Progenitor cell of endocrine pancreas (in vitro differentiated cells): ENCODE measurements at regions not wholly inside any gene's neighbourhood (a gene's known extent, or its start where the extent isn't known, plus 50 kb on each side); places are given as distances from the start of the nearest gene placed in this dataset.
"Not testable (repeated sequence)": the region's sequence is repeated elsewhere in the genome, so short reads cannot be mapped to it uniquely, and the experiment has no call there.

ENCODE experiments used
- DNase-seq: peaks from one replicate; pipeline ENCODE4 v3.0.0; 2021; ENCODE audit warnings: low spot score; ENCODE audit not compliant: unreplicated experiment
- H3K27ac Mint-ChIP-seq: 2 replicates; pipeline ENCODE4 v1.8.0; 2021; ENCODE audit warnings: mild to moderate bottlenecking, moderate library complexity, mixed read lengths
- H3K27me3 Mint-ChIP-seq: 2 replicates; pipeline ENCODE4 v1.8.0; 2021; ENCODE audit warnings: mixed read lengths
- H3K36me3 Mint-ChIP-seq: 2 replicates; pipeline ENCODE4 v1.8.0; 2022; ENCODE audit warnings: mixed read lengths; ENCODE audit not compliant: insufficient read depth
- H3K4me1 Mint-ChIP-seq: 2 replicates; pipeline ENCODE4 v1.8.0; 2021; ENCODE audit warnings: low read depth, mixed read lengths
- H3K4me3 Mint-ChIP-seq: 2 replicates; pipeline ENCODE4 v1.8.0; 2021; ENCODE audit warnings: low read depth, mild to moderate bottlenecking, moderate library complexity, mixed read lengths
- H3K9me3 Mint-ChIP-seq: 2 replicates; pipeline ENCODE4 v1.8.0; 2021; ENCODE audit warnings: low read depth, mixed read lengths
- TF ChIP-seq, protein P1 (sequence below): fragments of 200-600 bp; sonication (generic); IDR thresholded peaks from one replicate; pipeline ENCODE4 v1.5.0; 2021; ENCODE audit warnings: antibody characterized with exemption, mild to moderate bottlenecking; ENCODE audit not compliant: unreplicated experiment

DNA sequence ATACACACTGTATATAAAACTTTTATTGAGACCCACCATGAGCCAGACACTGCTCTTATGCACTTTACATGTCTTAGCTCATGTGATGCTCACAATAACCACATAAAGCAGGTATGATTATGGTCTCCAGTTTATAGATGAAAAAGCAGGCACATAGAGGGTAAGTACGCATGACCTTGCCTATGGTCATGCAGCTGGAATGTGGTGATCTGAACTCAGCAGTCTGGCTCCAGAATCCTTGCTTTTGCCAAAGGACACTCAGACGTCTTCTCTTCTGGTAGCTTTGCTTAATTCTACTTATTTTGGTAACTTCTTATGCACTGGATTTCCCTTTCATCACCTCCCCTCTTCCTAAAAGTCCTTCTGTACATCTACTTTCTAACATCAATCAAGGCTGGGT lies 103.3 kb upstream of the CRY1 start:
- no peak overlapping the region for H3K4me3 Mint-ChIP-seq
- H3K27me3 Mint-ChIP-seq, result peaks cover 3% of the 10 kb centered on the region
- H3K9me3 Mint-ChIP-seq, result peaks cover 4% of the 10 kb centered on the region
- no peak overlapping the region for H3K27ac Mint-ChIP-seq
- DNase-seq, result no peak
- TF ChIP-seq, protein P1, sequence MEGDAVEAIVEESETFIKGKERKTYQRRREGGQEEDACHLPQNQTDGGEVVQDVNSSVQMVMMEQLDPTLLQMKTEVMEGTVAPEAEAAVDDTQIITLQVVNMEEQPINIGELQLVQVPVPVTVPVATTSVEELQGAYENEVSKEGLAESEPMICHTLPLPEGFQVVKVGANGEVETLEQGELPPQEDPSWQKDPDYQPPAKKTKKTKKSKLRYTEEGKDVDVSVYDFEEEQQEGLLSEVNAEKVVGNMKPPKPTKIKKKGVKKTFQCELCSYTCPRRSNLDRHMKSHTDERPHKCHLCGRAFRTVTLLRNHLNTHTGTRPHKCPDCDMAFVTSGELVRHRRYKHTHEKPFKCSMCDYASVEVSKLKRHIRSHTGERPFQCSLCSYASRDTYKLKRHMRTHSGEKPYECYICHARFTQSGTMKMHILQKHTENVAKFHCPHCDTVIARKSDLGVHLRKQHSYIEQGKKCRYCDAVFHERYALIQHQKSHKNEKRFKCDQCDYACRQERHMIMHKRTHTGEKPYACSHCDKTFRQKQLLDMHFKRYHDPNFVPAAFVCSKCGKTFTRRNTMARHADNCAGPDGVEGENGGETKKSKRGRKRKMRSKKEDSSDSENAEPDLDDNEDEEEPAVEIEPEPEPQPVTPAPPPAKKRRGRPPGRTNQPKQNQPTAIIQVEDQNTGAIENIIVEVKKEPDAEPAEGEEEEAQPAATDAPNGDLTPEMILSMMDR, result no peak
- no peaks in the 10 kb centered on the region for H3K4me1 Mint-ChIP-seq
- no peaks in the 10 kb centered on the region for H3K36me3 Mint-ChIP-seq

DNA sequence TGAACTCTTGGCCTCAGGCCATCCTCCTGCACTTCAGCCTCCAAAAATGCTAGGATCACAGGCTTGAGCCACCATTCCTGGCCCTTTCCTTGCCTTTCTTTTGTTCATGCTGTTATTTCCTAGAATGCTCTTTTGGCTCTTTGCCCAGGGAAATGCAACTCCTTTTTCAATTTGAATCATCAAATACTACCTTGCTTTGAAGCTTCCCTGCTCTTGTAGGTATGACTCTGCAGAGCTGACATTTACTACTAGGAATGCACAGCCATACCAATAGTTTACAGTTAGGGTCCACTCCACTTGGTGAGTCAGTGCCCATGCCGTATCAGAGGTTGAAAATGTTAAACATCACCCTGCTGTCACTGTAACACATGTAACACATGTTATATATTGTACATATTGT lies 107.0 kb upstream of the CRY1 start:
- no peak for DNase-seq
- Mint-ChIP-seq H3K27ac (no peak overlapping the region), H3K4me3 (no peak overlapping the region), H3K4me1 (no peaks in the 10 kb centered on the region), H3K27me3 (peaks cover 3% of the 10 kb centered on the region), H3K9me3 (no peaks in the 10 kb centered on the region), H3K36me3 (no peaks in the 10 kb centered on the region)
- TF ChIP-seq, protein P1, result no peak

DNA sequence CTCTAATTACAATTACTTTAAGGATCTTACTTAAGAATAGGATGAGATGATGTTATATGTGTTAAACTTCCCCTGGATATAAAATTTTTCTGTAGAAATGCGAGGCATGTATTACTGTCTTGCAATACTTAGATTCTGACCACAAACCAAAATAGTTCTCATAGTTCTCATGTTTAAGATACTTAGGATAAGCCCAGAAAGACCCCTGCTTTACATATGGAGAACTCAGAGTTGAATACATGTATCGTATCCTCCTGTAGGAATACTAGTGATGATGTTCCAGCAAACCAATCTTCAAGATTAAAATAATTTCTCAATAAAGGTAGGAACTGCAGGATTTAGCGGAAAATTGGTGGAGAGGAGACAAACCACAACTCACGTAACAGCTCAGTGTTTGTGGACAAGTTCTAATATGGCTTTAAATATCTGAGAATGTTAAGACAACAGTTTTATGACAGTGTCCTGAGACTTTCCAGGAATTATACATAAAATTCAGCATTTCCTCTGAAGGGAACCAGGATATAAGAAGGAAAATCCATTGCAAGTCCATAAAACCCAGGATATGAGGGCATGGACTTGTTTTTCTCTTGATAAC lies 114.7 kb upstream of the CRY1 start:
- Mint-ChIP-seq H3K4me1 (no peaks in the 10 kb centered on the region), H3K27ac (no peak overlapping the region), H3K9me3 (peaks cover 3% of the 10 kb centered on the region), H3K36me3 (no peaks in the 10 kb centered on the region), H3K4me3 (no peak overlapping the region), H3K27me3 (peaks cover 4% of the 10 kb centered on the region)
- no peak for DNase-seq
- TF ChIP-seq, protein P1, result no peak

DNA sequence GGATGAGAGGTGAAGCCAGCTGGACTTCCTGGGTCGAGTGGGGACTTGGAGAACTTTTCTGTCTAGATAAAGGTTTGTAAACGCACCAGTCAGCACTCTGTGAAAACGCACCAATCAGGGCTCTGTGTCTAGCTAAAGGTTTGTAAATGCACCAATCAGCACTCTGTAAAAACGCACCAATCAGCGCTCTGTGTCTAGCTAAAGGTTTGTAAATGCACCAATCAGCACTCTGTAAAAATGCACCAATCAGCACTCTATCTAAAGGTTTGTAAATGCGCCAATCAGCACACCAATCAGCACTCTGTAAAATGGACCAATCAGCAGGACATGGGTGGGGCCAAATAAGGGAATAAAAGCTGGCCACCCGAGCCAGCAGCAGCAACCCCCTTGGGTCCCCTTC lies 116.4 kb upstream of the CRY1 start:
- not testable (repeated sequence) for H3K4me3 Mint-ChIP-seq, H3K27ac Mint-ChIP-seq, H3K4me1 Mint-ChIP-seq, DNase-seq, H3K27me3 Mint-ChIP-seq, H3K36me3 Mint-ChIP-seq, H3K9me3 Mint-ChIP-seq

DNA sequence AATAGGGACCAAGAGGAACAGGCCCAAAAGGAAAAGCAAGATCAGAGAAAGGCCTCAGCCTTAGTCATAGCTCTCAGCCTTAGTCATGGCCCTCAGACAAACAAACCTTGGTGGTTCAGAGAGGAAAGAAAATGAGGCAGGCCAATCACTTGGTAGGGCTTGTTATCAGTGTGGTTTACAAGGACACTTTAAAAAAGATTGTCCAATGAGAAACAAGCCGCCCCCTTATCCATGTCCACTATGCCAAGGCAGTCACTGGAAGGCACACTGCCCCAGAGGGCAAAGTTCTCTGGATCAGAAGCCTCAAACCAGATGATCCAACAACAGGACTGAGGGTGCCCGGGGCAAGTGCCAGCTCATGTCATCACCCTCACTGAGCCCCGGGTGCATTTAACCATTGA lies 121.0 kb upstream of the CRY1 start:
- not testable (repeated sequence) for H3K36me3 Mint-ChIP-seq, H3K4me1 Mint-ChIP-seq, DNase-seq, H3K27me3 Mint-ChIP-seq, H3K27ac Mint-ChIP-seq, H3K4me3 Mint-ChIP-seq
- H3K9me3 Mint-ChIP-seq, result peaks cover 12% of the 10 kb centered on the region

DNA sequence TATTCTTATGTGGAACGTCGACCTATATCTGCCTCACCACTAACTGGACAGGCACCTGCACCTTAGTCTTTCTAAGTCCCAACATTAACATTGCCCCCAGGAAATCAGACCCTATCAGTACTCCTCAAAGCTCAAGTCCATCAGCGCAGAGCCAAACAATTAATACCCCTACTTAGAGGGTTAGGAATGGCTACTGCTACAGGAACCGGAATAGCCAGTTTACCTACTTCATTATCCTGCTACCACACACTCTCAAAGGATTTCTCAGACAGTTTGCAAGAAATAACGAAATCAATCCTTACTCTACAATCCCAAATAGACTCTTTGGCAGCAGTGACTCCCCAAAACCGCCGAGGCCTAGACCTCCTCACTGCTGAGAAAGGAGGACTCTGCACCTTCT lies 123.1 kb upstream of the CRY1 start:
- not testable (repeated sequence) for H3K4me1 Mint-ChIP-seq, H3K36me3 Mint-ChIP-seq, DNase-seq, H3K4me3 Mint-ChIP-seq, H3K27me3 Mint-ChIP-seq, H3K9me3 Mint-ChIP-seq, H3K27ac Mint-ChIP-seq

DNA sequence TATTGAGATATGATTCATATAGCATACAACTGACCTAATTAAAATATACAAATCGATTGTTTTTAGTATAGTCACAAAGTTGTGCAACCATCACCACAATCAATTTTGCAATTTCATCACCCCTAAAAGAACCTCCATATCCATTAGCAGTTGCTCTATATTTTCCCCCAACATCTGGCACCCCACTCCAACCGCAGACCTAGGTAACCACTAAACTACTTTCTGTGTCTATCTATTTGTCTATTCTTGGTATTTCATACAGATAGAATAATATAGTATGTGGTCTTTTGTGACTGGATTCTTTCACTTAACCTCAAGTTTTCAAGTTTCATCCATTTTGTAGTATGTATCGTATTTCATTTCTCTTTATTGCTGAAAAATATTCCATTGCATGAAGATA lies 126.0 kb upstream of the CRY1 start:
- Mint-ChIP-seq H3K36me3 (peaks cover 1% of the 10 kb centered on the region), H3K4me3 (no peak overlapping the region), H3K27me3 (peaks cover 22% of the 10 kb centered on the region), H3K9me3 (peaks cover 10% of the 10 kb centered on the region), H3K27ac (no peak overlapping the region), H3K4me1 (no peaks in the 10 kb centered on the region)
- no peak for DNase-seq
- TF ChIP-seq, protein P1, result no peak
